Astrocyte (in vitro differentiated cells and primary cell): ENCODE measurements at regions not wholly inside any gene's neighbourhood (a gene's known extent, or its start where the extent isn't known, plus 50 kb on each side); places are given as distances from the start of the nearest gene placed in this dataset.

Experiments
- DNase-seq: peaks from one replicate; pipeline ENCODE4 v3.0.0-alpha.2; 2010; ENCODE audit warnings: low read depth
- FAIRE-seq: peaks from 2 replicates; lab custom pipeline; 2011; peaks lifted over from hg19 to GRCh38; lab: Jason Lieb, UNC
- H2AFZ ChIP-seq: 2 replicates; pipeline ENCODE4 v1.6.0; 2012; ENCODE audit warnings: low read depth, low read length, inconsistent platforms
- H3K27ac ChIP-seq: 2 replicates; pipeline ENCODE4 v1.5.1; 2011; ENCODE audit warnings: low read depth, low read length, inconsistent platforms
- H3K27me3 ChIP-seq: 2 replicates; pipeline ENCODE4 v1.6.0; 2011; ENCODE audit warnings: low read length, inconsistent platforms; ENCODE audit not compliant: insufficient read depth
- H3K36me3 ChIP-seq: 2 replicates; pipeline ENCODE4 v1.5.1; 2011; ENCODE audit warnings: low read length, inconsistent platforms; ENCODE audit not compliant: insufficient read depth
- H3K4me1 ChIP-seq: 2 replicates; pipeline ENCODE4 v1.5.1; 2011; ENCODE audit warnings: low read length, inconsistent platforms; ENCODE audit not compliant: insufficient read depth
- H3K4me2 ChIP-seq: 2 replicates; pipeline ENCODE4 v1.6.0; 2012; ENCODE audit warnings: low read length, inconsistent platforms
- H3K4me3 ChIP-seq: 2 replicates; pipeline ENCODE4 v1.5.1; 2011; ENCODE audit warnings: low read depth, mild to moderate bottlenecking, low read length, inconsistent platforms; ENCODE audit not compliant: insufficient read depth
- H3K79me2 ChIP-seq: 2 replicates; pipeline ENCODE4 v1.6.0; 2012; ENCODE audit warnings: mild to moderate bottlenecking, low read length, inconsistent platforms; ENCODE audit not compliant: insufficient read depth
- H3K9ac ChIP-seq: 2 replicates; pipeline ENCODE4 v1.6.0; 2012; ENCODE audit warnings: mild to moderate bottlenecking, low read length, inconsistent platforms
- H3K9me3 ChIP-seq: 2 replicates; pipeline ENCODE4 v1.5.1; 2012; ENCODE audit warnings: low read depth, mild to moderate bottlenecking, low read length, inconsistent platforms; ENCODE audit not compliant: insufficient read depth
- H4K20me1 ChIP-seq: 2 replicates; pipeline ENCODE4 v1.6.0; 2012; ENCODE audit warnings: low read length, inconsistent platforms; ENCODE audit not compliant: insufficient read depth
- H3K27ac Mint-ChIP-seq: one replicate; pipeline ENCODE4 v1.8.0; 2021; ENCODE audit warnings: mild to moderate bottlenecking, mixed read lengths; ENCODE audit not compliant: unreplicated experiment
- H3K27me3 Mint-ChIP-seq: one replicate; pipeline ENCODE4 v1.8.0; 2021; ENCODE audit warnings: low read depth, mixed read lengths; ENCODE audit not compliant: unreplicated experiment
- H3K36me3 Mint-ChIP-seq: one replicate; pipeline ENCODE4 v1.8.0; 2021; ENCODE audit warnings: low read depth, mixed read lengths; ENCODE audit not compliant: unreplicated experiment
- H3K4me1 Mint-ChIP-seq: one replicate; pipeline ENCODE4 v1.8.0; 2021; ENCODE audit warnings: low read depth, mixed read lengths; ENCODE audit not compliant: unreplicated experiment
- H3K4me3 Mint-ChIP-seq: one replicate; pipeline ENCODE4 v1.8.0; 2021; ENCODE audit warnings: mild to moderate bottlenecking, moderate library complexity, mixed read lengths; ENCODE audit not compliant: unreplicated experiment
- H3K9me3 Mint-ChIP-seq: one replicate; pipeline ENCODE4 v1.8.0; 2021; ENCODE audit warnings: mild to moderate bottlenecking, mixed read lengths; ENCODE audit not compliant: unreplicated experiment
- EZH2 ChIP-seq: IDR thresholded peaks from 2 replicates; pipeline ENCODE4 v1.6.1; 2012; ENCODE audit warnings: mild to moderate bottlenecking, low read length, inconsistent platforms; ENCODE audit not compliant: insufficient read depth
- TF ChIP-seq, protein P1 (sequence below): IDR thresholded peaks from 2 replicates; pipeline ENCODE4 v1.5.1; 2011; ENCODE audit warnings: low read depth, mild to moderate bottlenecking, inconsistent platforms, low read length, moderate library complexity; ENCODE audit not compliant: insufficient read depth

DNA sequence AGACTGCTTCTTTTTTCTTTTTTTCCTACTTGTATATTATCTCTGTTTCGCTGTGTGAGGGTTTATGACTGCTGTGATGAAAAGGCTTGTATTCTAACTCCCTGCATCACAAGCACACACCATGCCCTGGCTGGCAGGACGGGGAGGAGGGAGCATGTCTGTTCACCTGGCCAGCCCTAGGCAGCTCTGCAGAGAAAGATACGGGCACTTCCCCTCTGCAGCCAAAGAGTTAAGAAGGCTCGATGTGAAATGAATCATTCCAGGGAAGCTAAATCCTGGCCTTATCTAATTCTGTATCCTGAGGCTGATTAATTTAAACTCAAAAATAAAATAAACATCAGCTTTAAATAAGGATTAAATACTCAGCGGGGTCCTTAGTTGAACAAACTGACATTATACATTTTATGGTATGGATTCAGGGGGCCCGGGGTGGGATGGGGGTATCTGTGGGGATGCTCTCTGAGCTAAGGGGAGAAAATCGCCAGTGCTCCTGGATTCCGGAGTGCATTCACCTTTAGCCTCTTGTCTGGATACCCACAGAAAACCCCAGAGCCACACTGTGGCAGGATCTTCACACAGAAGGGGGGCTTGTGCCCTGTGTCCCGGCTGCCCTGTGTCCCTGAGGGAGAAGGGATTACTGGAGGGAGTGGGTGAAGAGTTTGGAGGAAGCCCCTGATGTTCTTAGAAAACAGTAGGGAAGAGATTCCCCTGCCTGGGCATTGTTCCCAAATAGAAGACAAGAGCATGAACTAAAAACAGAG is 321.5 kb downstream of the NPHP4 start:
- Mint-ChIP-seq H3K27me3 (peaks cover 13% of the 10 kb centered on the region), H3K4me1 (no peaks in the 10 kb centered on the region), H3K4me3 (no peak overlapping the region), H3K9me3 (peaks cover 17% of the 10 kb centered on the region), H3K27ac (no peak overlapping the region), H3K36me3 (peaks cover 1% of the 10 kb centered on the region)
- H2AFZ ChIP-seq, result no peak overlapping the region
- no peaks in the 10 kb centered on the region for H3K36me3 ChIP-seq
- H3K79me2 ChIP-seq, result no peaks in the 10 kb centered on the region
- H3K4me2 ChIP-seq, result no peak overlapping the region
- H3K4me1 ChIP-seq, result no peaks in the 10 kb centered on the region
- H3K27ac ChIP-seq, result no peak overlapping the region
- no peak overlapping the region for H3K9ac ChIP-seq
- FAIRE-seq (no peak), DNase-seq (no peak)
- no peak overlapping the region for H3K4me3 ChIP-seq
- H4K20me1 ChIP-seq, result no peaks in the 10 kb centered on the region
- H3K9me3 ChIP-seq, result peaks cover 6% of the 10 kb centered on the region
- H3K27me3 ChIP-seq, result no peaks in the 10 kb centered on the region
- TF ChIP-seq EZH2, result no peak
- TF ChIP-seq, protein P1, sequence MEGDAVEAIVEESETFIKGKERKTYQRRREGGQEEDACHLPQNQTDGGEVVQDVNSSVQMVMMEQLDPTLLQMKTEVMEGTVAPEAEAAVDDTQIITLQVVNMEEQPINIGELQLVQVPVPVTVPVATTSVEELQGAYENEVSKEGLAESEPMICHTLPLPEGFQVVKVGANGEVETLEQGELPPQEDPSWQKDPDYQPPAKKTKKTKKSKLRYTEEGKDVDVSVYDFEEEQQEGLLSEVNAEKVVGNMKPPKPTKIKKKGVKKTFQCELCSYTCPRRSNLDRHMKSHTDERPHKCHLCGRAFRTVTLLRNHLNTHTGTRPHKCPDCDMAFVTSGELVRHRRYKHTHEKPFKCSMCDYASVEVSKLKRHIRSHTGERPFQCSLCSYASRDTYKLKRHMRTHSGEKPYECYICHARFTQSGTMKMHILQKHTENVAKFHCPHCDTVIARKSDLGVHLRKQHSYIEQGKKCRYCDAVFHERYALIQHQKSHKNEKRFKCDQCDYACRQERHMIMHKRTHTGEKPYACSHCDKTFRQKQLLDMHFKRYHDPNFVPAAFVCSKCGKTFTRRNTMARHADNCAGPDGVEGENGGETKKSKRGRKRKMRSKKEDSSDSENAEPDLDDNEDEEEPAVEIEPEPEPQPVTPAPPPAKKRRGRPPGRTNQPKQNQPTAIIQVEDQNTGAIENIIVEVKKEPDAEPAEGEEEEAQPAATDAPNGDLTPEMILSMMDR, result no peak

DNA sequence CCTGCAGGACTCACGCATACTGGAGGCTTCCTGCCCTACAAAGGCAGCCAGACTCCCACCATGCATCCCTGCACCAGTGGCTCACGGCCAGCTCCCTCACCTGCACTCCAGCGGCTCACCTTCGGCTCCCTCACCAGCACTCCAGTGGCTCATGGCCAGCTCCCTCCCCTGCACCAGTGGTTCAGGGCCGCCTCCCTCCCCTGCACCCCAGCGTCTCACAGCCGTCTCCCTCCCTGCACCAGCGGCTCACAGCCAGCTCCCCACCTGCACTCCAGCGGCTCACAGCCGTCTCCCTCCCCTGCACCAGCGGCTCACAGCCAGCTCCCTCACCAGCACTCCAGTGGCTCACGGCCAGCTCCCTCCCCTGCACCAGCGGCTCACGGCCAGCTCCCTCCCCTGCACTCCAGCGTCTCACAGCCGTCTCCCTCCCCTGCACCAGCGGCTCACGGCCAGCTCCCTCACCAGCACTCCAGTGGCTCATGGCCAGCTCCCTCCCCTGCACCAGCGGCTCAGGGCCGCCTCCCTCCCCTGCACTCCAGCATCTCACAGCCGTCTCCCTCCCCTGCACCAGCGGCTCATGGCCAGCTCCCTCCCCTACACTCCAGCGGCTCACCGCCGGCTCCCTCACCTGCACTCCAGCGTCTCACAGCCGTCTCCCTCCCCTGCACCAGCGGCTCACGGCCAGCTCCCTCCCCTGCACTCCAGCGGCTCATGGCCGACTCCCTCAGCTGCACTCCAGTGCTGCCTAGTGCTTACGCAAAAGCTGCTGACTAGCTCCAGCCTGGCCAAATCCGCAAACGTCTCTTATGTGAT is 324.5 kb downstream of the NPHP4 start:
- Histone ChIP-seq H3K27ac (no peak overlapping the region), H3K4me2 (no peak overlapping the region), H3K79me2 (no peaks in the 10 kb centered on the region), H2AFZ (no peak overlapping the region), H3K27me3 (no peaks in the 10 kb centered on the region), H3K36me3 (no peaks in the 10 kb centered on the region), H3K9ac (no peak overlapping the region), H3K9me3 (peaks cover 8% of the 10 kb centered on the region), H3K4me1 (no peaks in the 10 kb centered on the region), H4K20me1 (no peaks in the 10 kb centered on the region), H3K4me3 (no peak overlapping the region)
- Mint-ChIP-seq H3K9me3 (peaks cover 12% of the 10 kb centered on the region), H3K4me1 (no peaks in the 10 kb centered on the region), H3K27me3 (peaks cover 33% of the 10 kb centered on the region), H3K27ac (no peak overlapping the region), H3K4me3 (no peak overlapping the region), H3K36me3 (no peaks in the 10 kb centered on the region)
- FAIRE-seq, result no peak
- no peak for DNase-seq
- TF ChIP-seq, protein P1, result no peak
- TF ChIP-seq EZH2, result no peak
